ENCODE measurements at regions not wholly inside any gene's neighbourhood (a gene's known extent, or its start where the extent isn't known, plus 50 kb on each side); places are given as distances from the start of the nearest gene placed in this dataset.

DNA sequence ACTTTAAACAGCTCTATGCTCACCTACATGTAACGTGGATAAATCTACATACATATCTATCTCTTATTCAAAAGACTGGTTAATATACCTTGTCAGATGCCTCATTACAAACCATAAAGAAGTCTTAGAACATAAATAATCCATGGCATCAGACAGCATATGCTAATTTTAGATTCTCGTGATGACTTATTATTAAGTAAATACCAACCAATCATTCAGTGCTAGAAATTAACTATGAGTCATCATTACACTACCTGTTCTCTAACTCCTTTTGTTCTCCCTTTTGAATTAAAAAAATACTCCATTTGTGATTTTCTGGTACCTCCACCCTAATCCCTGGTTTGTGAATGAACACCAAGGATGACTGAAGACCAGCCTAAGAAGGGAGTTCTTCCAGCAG, 754.3 kb upstream of the ARGLU1 start:
- TF ChIP-seq, protein P1, sequence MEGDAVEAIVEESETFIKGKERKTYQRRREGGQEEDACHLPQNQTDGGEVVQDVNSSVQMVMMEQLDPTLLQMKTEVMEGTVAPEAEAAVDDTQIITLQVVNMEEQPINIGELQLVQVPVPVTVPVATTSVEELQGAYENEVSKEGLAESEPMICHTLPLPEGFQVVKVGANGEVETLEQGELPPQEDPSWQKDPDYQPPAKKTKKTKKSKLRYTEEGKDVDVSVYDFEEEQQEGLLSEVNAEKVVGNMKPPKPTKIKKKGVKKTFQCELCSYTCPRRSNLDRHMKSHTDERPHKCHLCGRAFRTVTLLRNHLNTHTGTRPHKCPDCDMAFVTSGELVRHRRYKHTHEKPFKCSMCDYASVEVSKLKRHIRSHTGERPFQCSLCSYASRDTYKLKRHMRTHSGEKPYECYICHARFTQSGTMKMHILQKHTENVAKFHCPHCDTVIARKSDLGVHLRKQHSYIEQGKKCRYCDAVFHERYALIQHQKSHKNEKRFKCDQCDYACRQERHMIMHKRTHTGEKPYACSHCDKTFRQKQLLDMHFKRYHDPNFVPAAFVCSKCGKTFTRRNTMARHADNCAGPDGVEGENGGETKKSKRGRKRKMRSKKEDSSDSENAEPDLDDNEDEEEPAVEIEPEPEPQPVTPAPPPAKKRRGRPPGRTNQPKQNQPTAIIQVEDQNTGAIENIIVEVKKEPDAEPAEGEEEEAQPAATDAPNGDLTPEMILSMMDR (conservative IDR thresholded peaks at IDR 0.05; ENCODE audit: low read depth, low read length), result no peak
- TF ChIP-seq EZH2 (IDR thresholded peaks at IDR 0.05; ENCODE audit: borderline replicate concordance, low read depth, low read length, poor library complexity, severe bottlenecking), result no peak

Data from A673 (cell line).